ENCODE measurements at regions not wholly inside any gene's neighbourhood (a gene's known extent, or its start where the extent isn't known, plus 50 kb on each side); places are given as distances from the start of the nearest gene placed in this dataset.
A peak's percentile ranks its signal among the peaks of the same experiment; 100 is the strongest.

GRCh38 chr3:72011485-72011884 is 226.5 kb upstream of the PROK2 start:
- Histone ChIP-seq H3K14ac (replicated peaks; ENCODE audit: low read depth, low read length) (no peak overlapping the region), H3K4me1 (ENCODE audit: control insufficient read depth, insufficient read depth, low read length) (no peaks in the 10 kb centered on the region), H3K18ac (ENCODE audit: low read depth, low read length) (no peak overlapping the region), H2BK120ac (ENCODE audit: low read depth, low read length) (no peak overlapping the region), H3K9me1 (ENCODE audit: insufficient read depth, low read length) (no peaks in the 10 kb centered on the region), H4K5ac (ENCODE audit: low read depth, low read length) (no peak overlapping the region), H3K4me3 (ENCODE audit: insufficient read depth, low read depth, low read length) (no peak overlapping the region), H3K79me1 (ENCODE audit: low read depth in 1 of 2, low read length in 2 of 2) (no peaks in the 10 kb centered on the region), H2BK5ac (ENCODE audit: low read depth, low read length, poor library complexity, severe bottlenecking) (no peak overlapping the region), H3K23ac (ENCODE audit: low read depth, low read length) (no peak overlapping the region), H3K27ac (ENCODE audit: insufficient read depth, low read length) (no peak overlapping the region), H4K91ac (ENCODE audit: insufficient read depth, low read depth, low read length) (no peak overlapping the region), H2AK9ac (replicated peaks; ENCODE audit: low read depth, low read length, poor library complexity) (no peak overlapping the region), H3K56ac (ENCODE audit: extremely low read depth, insufficient read depth, low read length) (no peak overlapping the region), H2BK20ac (ENCODE audit: low read depth, low read length) (no peak overlapping the region), H3K9me3 (ENCODE audit: control insufficient read depth, insufficient read depth, low read length) (no peaks in the 10 kb centered on the region), H4K20me1 (ENCODE audit: insufficient read depth, low read length) (no peaks in the 10 kb centered on the region), H4K8ac (ENCODE audit: low read depth in 2 of 2, low read length in 2 of 2) (no peak overlapping the region), H3K27me3 (ENCODE audit: control insufficient read depth, insufficient read depth, low read length) (no peaks in the 10 kb centered on the region), H2BK15ac (ENCODE audit: low read depth, low read length) (no peak overlapping the region), H3K9ac (ENCODE audit: low read depth, low read length) (no peak overlapping the region), H3K4me2 (ENCODE audit: low read depth, low read length) (no peak overlapping the region), H3K36me3 (ENCODE audit: control insufficient read depth, insufficient read depth, low read length) (no peaks in the 10 kb centered on the region), H2AFZ (replicated peaks; ENCODE audit: low read length, poor library complexity) (no peak overlapping the region), H2AK5ac (ENCODE audit: low read depth, low read length) (no peak overlapping the region), H3K4ac (ENCODE audit: low read depth, low read length) (no peak overlapping the region)
- dilution Hi-C loops (cut with HindIII; ENCODE audit: low sequenced_read_pairs, unreplicated experiment), result no loop called here
- ChIA-PET POLR2A (ENCODE audit: unreplicated experiment) (no interaction called here), CTCF (no interaction called here)
- in situ Hi-C loops (cut with MboI; ENCODE audit: low sequenced_read_pairs), result no loop called here
- ATAC-seq (ENCODE audit: low read depth) (no peak), DNase-seq (peak; percentile 62)
- intact Hi-C loops (cut with micrococcal nuclease), result no loop called here
- no TSS peak for BruUV-seq (replicated peaks)
- WGBS, 2 experiments (ENCODE audit: extremely low coverage in 2 of 2, insufficient read length in 1 of 2), result no CpG with 5 or more reads among the region's 4 CpGs
- TF ChIP-seq SMC3 (IDR thresholded peaks at IDR 0.05; ENCODE audit: low read depth, low read length) (no peak), FOS (IDR thresholded peaks at IDR 0.05; ENCODE audit: low read depth, low read length) (no peak), MAZ (IDR thresholded peaks at IDR 0.05; ENCODE audit: borderline replicate concordance, low read depth, low read length) (no peak), BHLHE40 (IDR thresholded peaks at IDR 0.05; ENCODE audit: low read depth, low read length) (no peak), RCOR1 (IDR thresholded peaks at IDR 0.05; ENCODE audit: insufficient replicate concordance, low read length) (no peak), RAD21 (IDR thresholded peaks at IDR 0.05; ENCODE audit: low read length) (no peak), CHD1 (IDR thresholded peaks at IDR 0.05; ENCODE audit: low read depth, low read length) (no peak), NFE2L2 (IDR thresholded peaks at IDR 0.05; ENCODE audit: low read depth, low read length) (no peak), MXI1 (IDR thresholded peaks at IDR 0.05; ENCODE audit: borderline replicate concordance, low read depth, low read length) (no peak), USF2 (IDR thresholded peaks at IDR 0.05; ENCODE audit: low read depth, low read length) (no peak), POLR2A (IDR thresholded peaks at IDR 0.05; ENCODE audit: low read depth, low read length) (no peak), RFX5 (IDR thresholded peaks at IDR 0.05; ENCODE audit: low read depth, low read length) (no peak), MAFK (IDR thresholded peaks at IDR 0.05; ENCODE audit: low read depth, low read length) (no peak), CEBPB (IDR thresholded peaks at IDR 0.05; ENCODE audit: low read depth, low read length) (no peak)
- TF ChIP-seq, protein P1, sequence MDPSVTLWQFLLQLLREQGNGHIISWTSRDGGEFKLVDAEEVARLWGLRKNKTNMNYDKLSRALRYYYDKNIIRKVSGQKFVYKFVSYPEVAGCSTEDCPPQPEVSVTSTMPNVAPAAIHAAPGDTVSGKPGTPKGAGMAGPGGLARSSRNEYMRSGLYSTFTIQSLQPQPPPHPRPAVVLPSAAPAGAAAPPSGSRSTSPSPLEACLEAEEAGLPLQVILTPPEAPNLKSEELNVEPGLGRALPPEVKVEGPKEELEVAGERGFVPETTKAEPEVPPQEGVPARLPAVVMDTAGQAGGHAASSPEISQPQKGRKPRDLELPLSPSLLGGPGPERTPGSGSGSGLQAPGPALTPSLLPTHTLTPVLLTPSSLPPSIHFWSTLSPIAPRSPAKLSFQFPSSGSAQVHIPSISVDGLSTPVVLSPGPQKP (IDR thresholded peaks at IDR 0.05; ENCODE audit: borderline replicate concordance, low read depth, low read length), result no peak
- TF ChIP-seq, protein P2, sequence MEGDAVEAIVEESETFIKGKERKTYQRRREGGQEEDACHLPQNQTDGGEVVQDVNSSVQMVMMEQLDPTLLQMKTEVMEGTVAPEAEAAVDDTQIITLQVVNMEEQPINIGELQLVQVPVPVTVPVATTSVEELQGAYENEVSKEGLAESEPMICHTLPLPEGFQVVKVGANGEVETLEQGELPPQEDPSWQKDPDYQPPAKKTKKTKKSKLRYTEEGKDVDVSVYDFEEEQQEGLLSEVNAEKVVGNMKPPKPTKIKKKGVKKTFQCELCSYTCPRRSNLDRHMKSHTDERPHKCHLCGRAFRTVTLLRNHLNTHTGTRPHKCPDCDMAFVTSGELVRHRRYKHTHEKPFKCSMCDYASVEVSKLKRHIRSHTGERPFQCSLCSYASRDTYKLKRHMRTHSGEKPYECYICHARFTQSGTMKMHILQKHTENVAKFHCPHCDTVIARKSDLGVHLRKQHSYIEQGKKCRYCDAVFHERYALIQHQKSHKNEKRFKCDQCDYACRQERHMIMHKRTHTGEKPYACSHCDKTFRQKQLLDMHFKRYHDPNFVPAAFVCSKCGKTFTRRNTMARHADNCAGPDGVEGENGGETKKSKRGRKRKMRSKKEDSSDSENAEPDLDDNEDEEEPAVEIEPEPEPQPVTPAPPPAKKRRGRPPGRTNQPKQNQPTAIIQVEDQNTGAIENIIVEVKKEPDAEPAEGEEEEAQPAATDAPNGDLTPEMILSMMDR (conservative IDR thresholded peaks at IDR 0.05; ENCODE audit: low read depth, low read length), result no peak

Data from IMR-90 (cell line).